ENCODE measurements at regions not wholly inside any gene's neighbourhood (a gene's known extent, or its start where the extent isn't known, plus 50 kb on each side); places are given as distances from the start of the nearest gene placed in this dataset.

GRCh38 chr9:88750832-88751360 is 215.9 kb downstream of the NXNL2 start:
- Histone ChIP-seq H3K4me1 (ENCODE audit: low read depth, poor library complexity, severe bottlenecking) (no peaks in the 10 kb centered on the region), H3K27me3 (ENCODE audit: insufficient read depth, low read depth) (no peaks in the 10 kb centered on the region), H3K4me2 (no peak overlapping the region), H3K9ac (no peak overlapping the region), H3K4me3 (IDR thresholded peaks at IDR 0.05; ENCODE audit: insufficient read depth, low read depth, low read length) (no peak overlapping the region), H2AFZ (ENCODE audit: low read depth) (no peak overlapping the region), H3K79me2 (ENCODE audit: insufficient read depth, low read depth) (no peaks in the 10 kb centered on the region), H3K27ac (no peak overlapping the region), H3K36me3 (ENCODE audit: insufficient read depth) (no peaks in the 10 kb centered on the region), H4K20me1 (ENCODE audit: insufficient read depth) (no peaks in the 10 kb centered on the region)
- TF ChIP-seq CTCF (conservative IDR thresholded peaks at IDR 0.05; ENCODE audit: low read depth, low read length), result no peak

GRCh38 chr9:88751781-88752180 is 216.8 kb downstream of the NXNL2 start:
- Histone ChIP-seq H4K20me1 (ENCODE audit: insufficient read depth) (no peaks in the 10 kb centered on the region), H3K27ac (no peak overlapping the region), H3K4me2 (no peak overlapping the region), H3K36me3 (ENCODE audit: insufficient read depth) (no peaks in the 10 kb centered on the region), H3K27me3 (ENCODE audit: insufficient read depth, low read depth) (no peaks in the 10 kb centered on the region), H3K9ac (no peak overlapping the region), H2AFZ (ENCODE audit: low read depth) (no peak overlapping the region), H3K4me3 (IDR thresholded peaks at IDR 0.05; ENCODE audit: insufficient read depth, low read depth, low read length) (no peak overlapping the region), H3K79me2 (ENCODE audit: insufficient read depth, low read depth) (no peaks in the 10 kb centered on the region), H3K4me1 (ENCODE audit: low read depth, poor library complexity, severe bottlenecking) (no peaks in the 10 kb centered on the region)
- TF ChIP-seq CTCF (conservative IDR thresholded peaks at IDR 0.05; ENCODE audit: low read depth, low read length), result no peak

GRCh38 chr9:88753691-88754367 is 218.9 kb downstream of the NXNL2 start:
- H3K27ac ChIP-seq, result no peak overlapping the region
- no peak for TF ChIP-seq CTCF (conservative IDR thresholded peaks at IDR 0.05; ENCODE audit: low read depth, low read length)
- no peaks in the 10 kb centered on the region for H3K36me3 ChIP-seq (ENCODE audit: insufficient read depth)
- H2AFZ ChIP-seq (ENCODE audit: low read depth), result no peak overlapping the region
- H3K79me2 ChIP-seq (ENCODE audit: insufficient read depth, low read depth), result no peaks in the 10 kb centered on the region
- no peak overlapping the region for H3K4me2 ChIP-seq
- H3K9ac ChIP-seq, result no peak overlapping the region
- no peaks in the 10 kb centered on the region for H3K4me1 ChIP-seq (ENCODE audit: low read depth, poor library complexity, severe bottlenecking)
- H3K4me3 ChIP-seq (IDR thresholded peaks at IDR 0.05; ENCODE audit: insufficient read depth, low read depth, low read length), result no peak overlapping the region
- H3K27me3 ChIP-seq (ENCODE audit: insufficient read depth, low read depth), result no peaks in the 10 kb centered on the region
- H4K20me1 ChIP-seq (ENCODE audit: insufficient read depth), result no peaks in the 10 kb centered on the region

DNA sequence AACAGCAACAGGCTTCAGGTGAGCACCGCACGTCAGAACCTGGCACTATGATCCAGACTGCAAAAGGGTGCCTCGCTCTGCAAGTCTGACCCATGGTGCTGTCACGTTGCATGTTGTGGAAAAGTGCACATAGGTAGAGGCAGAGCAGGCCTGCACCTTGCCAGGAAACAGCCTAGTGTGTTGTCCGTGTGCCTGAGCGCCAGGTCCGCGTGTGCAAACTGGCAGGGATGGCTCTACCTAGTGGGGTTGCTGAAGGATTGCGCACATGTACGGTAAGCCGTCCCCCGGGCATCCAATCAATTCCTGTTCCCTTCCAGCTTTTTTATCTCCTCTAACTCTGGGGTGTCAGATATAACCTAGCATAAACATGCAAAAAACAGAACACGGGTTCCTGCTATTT is 219.5 kb downstream of the NXNL2 start:
- Histone ChIP-seq H3K4me1 (ENCODE audit: low read depth, poor library complexity, severe bottlenecking) (no peaks in the 10 kb centered on the region), H2AFZ (ENCODE audit: low read depth) (no peak overlapping the region), H4K20me1 (ENCODE audit: insufficient read depth) (no peaks in the 10 kb centered on the region), H3K9ac (no peak overlapping the region), H3K36me3 (ENCODE audit: insufficient read depth) (no peaks in the 10 kb centered on the region), H3K4me3 (IDR thresholded peaks at IDR 0.05; ENCODE audit: insufficient read depth, low read depth, low read length) (no peak overlapping the region), H3K27ac (no peak overlapping the region), H3K79me2 (ENCODE audit: insufficient read depth, low read depth) (no peaks in the 10 kb centered on the region), H3K4me2 (no peak overlapping the region), H3K27me3 (ENCODE audit: insufficient read depth, low read depth) (no peaks in the 10 kb centered on the region)
- TF ChIP-seq CTCF (conservative IDR thresholded peaks at IDR 0.05; ENCODE audit: low read depth, low read length), result no peak

All from KMS-11 (cell line).